ENCODE measurements at regions not wholly inside any gene's neighbourhood (a gene's known extent, or its start where the extent isn't known, plus 50 kb on each side); places are given as distances from the start of the nearest gene placed in this dataset.

GRCh38 chr1:30610917-30611316, 112.5 kb downstream of the MATN1 start:
- no peak overlapping the region for H3K4me3 ChIP-seq (ENCODE audit: low read length)
- TF ChIP-seq, protein P1, sequence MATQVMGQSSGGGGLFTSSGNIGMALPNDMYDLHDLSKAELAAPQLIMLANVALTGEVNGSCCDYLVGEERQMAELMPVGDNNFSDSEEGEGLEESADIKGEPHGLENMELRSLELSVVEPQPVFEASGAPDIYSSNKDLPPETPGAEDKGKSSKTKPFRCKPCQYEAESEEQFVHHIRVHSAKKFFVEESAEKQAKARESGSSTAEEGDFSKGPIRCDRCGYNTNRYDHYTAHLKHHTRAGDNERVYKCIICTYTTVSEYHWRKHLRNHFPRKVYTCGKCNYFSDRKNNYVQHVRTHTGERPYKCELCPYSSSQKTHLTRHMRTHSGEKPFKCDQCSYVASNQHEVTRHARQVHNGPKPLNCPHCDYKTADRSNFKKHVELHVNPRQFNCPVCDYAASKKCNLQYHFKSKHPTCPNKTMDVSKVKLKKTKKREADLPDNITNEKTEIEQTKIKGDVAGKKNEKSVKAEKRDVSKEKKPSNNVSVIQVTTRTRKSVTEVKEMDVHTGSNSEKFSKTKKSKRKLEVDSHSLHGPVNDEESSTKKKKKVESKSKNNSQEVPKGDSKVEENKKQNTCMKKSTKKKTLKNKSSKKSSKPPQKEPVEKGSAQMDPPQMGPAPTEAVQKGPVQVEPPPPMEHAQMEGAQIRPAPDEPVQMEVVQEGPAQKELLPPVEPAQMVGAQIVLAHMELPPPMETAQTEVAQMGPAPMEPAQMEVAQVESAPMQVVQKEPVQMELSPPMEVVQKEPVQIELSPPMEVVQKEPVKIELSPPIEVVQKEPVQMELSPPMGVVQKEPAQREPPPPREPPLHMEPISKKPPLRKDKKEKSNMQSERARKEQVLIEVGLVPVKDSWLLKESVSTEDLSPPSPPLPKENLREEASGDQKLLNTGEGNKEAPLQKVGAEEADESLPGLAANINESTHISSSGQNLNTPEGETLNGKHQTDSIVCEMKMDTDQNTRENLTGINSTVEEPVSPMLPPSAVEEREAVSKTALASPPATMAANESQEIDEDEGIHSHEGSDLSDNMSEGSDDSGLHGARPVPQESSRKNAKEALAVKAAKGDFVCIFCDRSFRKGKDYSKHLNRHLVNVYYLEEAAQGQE (IDR thresholded peaks at IDR 0.05; ENCODE audit: borderline replicate concordance) = no peak
- TF ChIP-seq EZH2 (IDR thresholded peaks at IDR 0.05; ENCODE audit: borderline replicate concordance, insufficient read depth, low read length, poor library complexity, severe bottlenecking) = no peak
- no peak for TF ChIP-seq MXI1 (conservative IDR thresholded peaks at IDR 0.05; ENCODE audit: poor library complexity, severe bottlenecking)
- TF ChIP-seq TAF1 (IDR thresholded peaks at IDR 0.05; ENCODE audit: low read depth) = no peak
- TF ChIP-seq RAD21 (conservative IDR thresholded peaks at IDR 0.05) = no peak
- no peak for TF ChIP-seq SMC3 (conservative IDR thresholded peaks at IDR 0.05; ENCODE audit: poor library complexity)
- no peak for TF ChIP-seq CTCF (IDR thresholded peaks at IDR 0.05; ENCODE audit: poor library complexity, severe bottlenecking)

DNA sequence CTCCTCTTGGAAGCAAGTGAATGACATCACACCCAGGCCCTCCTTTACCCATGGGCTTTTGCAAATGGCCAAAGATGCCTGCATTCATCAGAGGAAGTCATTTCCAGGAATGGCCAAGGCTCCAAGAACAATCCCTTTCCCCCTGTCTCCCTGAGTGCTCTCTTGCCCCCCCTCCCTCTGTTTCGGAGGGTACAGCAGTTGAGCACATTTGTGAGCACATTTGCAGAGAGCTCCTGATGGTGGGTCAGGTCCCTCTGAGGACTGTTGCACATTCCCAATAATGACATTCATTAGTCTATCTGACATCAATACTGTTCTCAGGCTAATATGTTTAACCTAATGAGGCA, 113.4 kb downstream of the MATN1 start:
- Histone ChIP-seq H3K9me2 (ENCODE audit: insufficient read depth, low read length) (no peaks in the 10 kb centered on the region), H3K79me2 (replicated peaks; ENCODE audit: insufficient read depth, low read length) (no peaks in the 10 kb centered on the region), H3K4me3 (ENCODE audit: low read length) (no peak overlapping the region), H2AFZ (ENCODE audit: low read depth, low read length) (no peak overlapping the region), H3K27me3 (ENCODE audit: insufficient read depth, low read depth, low read length) (no peaks in the 10 kb centered on the region), H3K27ac (ENCODE audit: low read length) (no peak overlapping the region), H4K20me1 (ENCODE audit: insufficient read depth) (no peaks in the 10 kb centered on the region), H3K9me3 (ENCODE audit: low read length) (no peaks in the 10 kb centered on the region), H3K9ac (ENCODE audit: low read length) (no peak overlapping the region), H3K36me3 (ENCODE audit: insufficient read depth, low read length) (no peaks in the 10 kb centered on the region), H3K4me2 (ENCODE audit: low read length) (no peak overlapping the region), H3F3A (ENCODE audit: insufficient read depth, low read length, poor library complexity, severe bottlenecking) (no peaks in the 10 kb centered on the region)
- TF ChIP-seq MXI1 (conservative IDR thresholded peaks at IDR 0.05; ENCODE audit: poor library complexity, severe bottlenecking) (no peak), SMC3 (conservative IDR thresholded peaks at IDR 0.05; ENCODE audit: poor library complexity) (no peak), CTCF (IDR thresholded peaks at IDR 0.05; ENCODE audit: poor library complexity, severe bottlenecking) (no peak), TAF1 (IDR thresholded peaks at IDR 0.05; ENCODE audit: low read depth) (no peak), RAD21 (conservative IDR thresholded peaks at IDR 0.05) (no peak), POLR2AphosphoS5 (IDR thresholded peaks at IDR 0.05) (no peak), EZH2 (IDR thresholded peaks at IDR 0.05; ENCODE audit: borderline replicate concordance, insufficient read depth, low read length, poor library complexity, severe bottlenecking) (no peak), EP300 (conservative IDR thresholded peaks at IDR 0.05; ENCODE audit: poor library complexity, severe bottlenecking) (no peak)
- TF ChIP-seq, protein P1 (IDR thresholded peaks at IDR 0.05; ENCODE audit: borderline replicate concordance) = no peak

More at GRCh38 chr1:30610917-30611316, 112.5 kb downstream of the MATN1 start:
- Histone ChIP-seq H4K20me1 (ENCODE audit: insufficient read depth) (no peaks in the 10 kb centered on the region), H2AFZ (ENCODE audit: low read depth, low read length) (no peak overlapping the region), H3K4me2 (ENCODE audit: low read length) (no peak overlapping the region), H3K79me2 (replicated peaks; ENCODE audit: insufficient read depth, low read length) (no peaks in the 10 kb centered on the region), H3K27me3 (ENCODE audit: insufficient read depth, low read depth, low read length) (no peaks in the 10 kb centered on the region), H3F3A (ENCODE audit: insufficient read depth, low read length, poor library complexity, severe bottlenecking) (no peaks in the 10 kb centered on the region), H3K27ac (ENCODE audit: low read length) (no peak overlapping the region), H3K9ac (ENCODE audit: low read length) (no peak overlapping the region), H3K36me3 (ENCODE audit: insufficient read depth, low read length) (no peaks in the 10 kb centered on the region), H3K9me3 (ENCODE audit: low read length) (no peaks in the 10 kb centered on the region), H3K9me2 (ENCODE audit: insufficient read depth, low read length) (no peaks in the 10 kb centered on the region)

All from neural cell (in vitro differentiated cells).